ENCODE measurements at regions not wholly inside any gene's neighbourhood (a gene's known extent, or its start where the extent isn't known, plus 50 kb on each side); places are given as distances from the start of the nearest gene placed in this dataset.

DNA sequence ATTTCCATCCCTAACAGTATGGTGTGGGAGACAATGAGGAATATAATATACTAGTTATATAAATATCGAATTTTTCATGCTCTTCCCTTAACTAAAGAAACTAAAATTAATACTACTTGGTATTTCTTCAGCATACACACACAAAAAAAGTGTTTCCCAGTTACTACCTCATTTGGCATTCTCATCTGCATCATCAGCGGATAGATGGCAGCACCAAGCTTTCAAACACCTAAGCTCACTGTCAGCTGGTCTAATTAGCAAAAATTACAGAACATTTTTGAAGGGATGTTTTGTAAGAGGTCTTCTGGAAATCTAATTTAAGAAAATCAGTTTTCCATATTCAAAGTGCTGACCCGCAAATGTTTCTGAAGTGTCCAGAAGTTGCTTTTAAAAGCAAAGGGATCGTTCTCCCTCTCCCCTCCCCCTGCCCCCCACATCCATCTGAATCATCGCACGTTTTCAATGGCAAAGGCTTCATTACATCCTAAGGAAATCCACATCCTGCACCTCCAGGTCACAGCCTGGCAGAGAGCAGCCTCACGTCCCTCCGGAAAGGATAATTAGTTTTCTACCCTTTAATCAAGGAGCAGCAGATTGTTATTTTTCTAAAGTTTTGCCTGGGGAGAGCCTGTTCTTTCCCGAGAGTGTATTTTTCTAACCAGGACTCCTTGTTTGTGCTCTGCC lies 86.1 kb upstream of the SPATA12 start (continued):
- TF ChIP-seq EZH2phosphoT487 (IDR thresholded peaks at IDR 0.05; ENCODE audit: borderline replicate concordance), result no peak
- TF ChIP-seq, protein P1, sequence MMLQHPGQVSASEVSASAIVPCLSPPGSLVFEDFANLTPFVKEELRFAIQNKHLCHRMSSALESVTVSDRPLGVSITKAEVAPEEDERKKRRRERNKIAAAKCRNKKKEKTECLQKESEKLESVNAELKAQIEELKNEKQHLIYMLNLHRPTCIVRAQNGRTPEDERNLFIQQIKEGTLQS (IDR thresholded peaks at IDR 0.05), result no peak

DNA sequence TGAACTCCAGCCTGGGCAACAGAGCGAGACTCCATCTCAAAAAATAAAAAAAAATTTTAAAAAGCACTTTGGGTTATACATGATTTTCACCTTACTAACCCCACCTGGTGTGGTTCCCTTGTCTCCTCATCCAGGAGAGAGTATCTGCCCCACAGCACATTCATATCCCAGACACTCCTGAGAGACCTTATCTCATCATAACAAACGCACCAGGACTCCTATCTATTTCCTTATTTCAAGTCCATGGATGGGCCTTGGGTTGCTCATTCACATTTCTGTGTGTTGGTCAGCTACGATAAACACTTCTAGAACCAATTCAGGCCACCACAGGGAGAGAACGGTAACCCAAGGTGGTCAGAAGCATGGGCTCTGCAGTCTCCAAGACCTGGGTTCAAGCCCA lies 88.6 kb upstream of the SPATA12 start:
- ATAC-seq (no peak), DNase-seq (ENCODE audit: low read depth, low spot score) (no peak)
- H3K36me3 ChIP-seq (ENCODE audit: control insufficient read depth in 1 of 2, insufficient read depth in 2 of 2, low read length in 2 of 2), result no peaks in the 10 kb centered on the region
- ChIA-PET POLR2A (no interaction called here), RAD21 (ENCODE audit: low non-redundant PET in 1 of 2, low total read pairs in 2 of 2, uncharacterized antibody in 2 of 2, unreplicated experiment in 2 of 2) (no interaction called here), CTCF (interaction anchor here (1.2 kb wide), 1 partner anchor 172 kb away, joined by 3 read pairs; no protein-coding TSS in a partner anchor)
- H3K4me1 ChIP-seq (ENCODE audit: control insufficient read depth in 1 of 2, insufficient read depth in 2 of 2, low read length in 2 of 2), result no peaks in the 10 kb centered on the region
- no TSS peak for BruUV-seq (replicated peaks)
- no peaks in the 10 kb centered on the region for H3K9me3 ChIP-seq (ENCODE audit: control insufficient read depth in 1 of 2, insufficient read depth in 1 of 2, low read depth in 1 of 2, low read length in 2 of 2)
- no peak overlapping the region for H3K27ac ChIP-seq (ENCODE audit: low read depth, low read length)
- H2AFZ ChIP-seq (ENCODE audit: low read depth, low read length, poor library complexity, severe bottlenecking), result no peak overlapping the region
- no peak overlapping the region for H3K4me3 ChIP-seq (replicated peaks in 1 of 2; ENCODE audit: low read depth in 1 of 2, low read length in 2 of 2)
- no peaks in the 10 kb centered on the region for H3K79me2 ChIP-seq (ENCODE audit: insufficient read depth, low read length)
- H3K9me2 ChIP-seq (ENCODE audit: insufficient read depth), result no peaks in the 10 kb centered on the region
- no peaks in the 10 kb centered on the region for H3K27me3 ChIP-seq (ENCODE audit: insufficient read depth, low read length)
- H3K4me2 ChIP-seq (ENCODE audit: low read length), result no peak overlapping the region
- H3K9ac ChIP-seq (ENCODE audit: low read length), result no peak overlapping the region
- H4K20me1 ChIP-seq (ENCODE audit: insufficient read depth), result no peaks in the 10 kb centered on the region
- intact Hi-C loops (cut with micrococcal nuclease), result no loop called here
- TF ChIP-seq EZH2phosphoT487 (IDR thresholded peaks at IDR 0.05; ENCODE audit: borderline replicate concordance), result no peak
- TF ChIP-seq, protein P2, sequence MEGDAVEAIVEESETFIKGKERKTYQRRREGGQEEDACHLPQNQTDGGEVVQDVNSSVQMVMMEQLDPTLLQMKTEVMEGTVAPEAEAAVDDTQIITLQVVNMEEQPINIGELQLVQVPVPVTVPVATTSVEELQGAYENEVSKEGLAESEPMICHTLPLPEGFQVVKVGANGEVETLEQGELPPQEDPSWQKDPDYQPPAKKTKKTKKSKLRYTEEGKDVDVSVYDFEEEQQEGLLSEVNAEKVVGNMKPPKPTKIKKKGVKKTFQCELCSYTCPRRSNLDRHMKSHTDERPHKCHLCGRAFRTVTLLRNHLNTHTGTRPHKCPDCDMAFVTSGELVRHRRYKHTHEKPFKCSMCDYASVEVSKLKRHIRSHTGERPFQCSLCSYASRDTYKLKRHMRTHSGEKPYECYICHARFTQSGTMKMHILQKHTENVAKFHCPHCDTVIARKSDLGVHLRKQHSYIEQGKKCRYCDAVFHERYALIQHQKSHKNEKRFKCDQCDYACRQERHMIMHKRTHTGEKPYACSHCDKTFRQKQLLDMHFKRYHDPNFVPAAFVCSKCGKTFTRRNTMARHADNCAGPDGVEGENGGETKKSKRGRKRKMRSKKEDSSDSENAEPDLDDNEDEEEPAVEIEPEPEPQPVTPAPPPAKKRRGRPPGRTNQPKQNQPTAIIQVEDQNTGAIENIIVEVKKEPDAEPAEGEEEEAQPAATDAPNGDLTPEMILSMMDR (IDR thresholded peaks at IDR 0.05 in 2 of 3, conservative IDR thresholded peaks at IDR 0.05 in 1 of 3; ENCODE audit: borderline replicate concordance in 1 of 3, insufficient read depth in 1 of 3, low read depth in 2 of 3, low read length in 2 of 3), result no peak
- TF ChIP-seq FOSL1 (IDR thresholded peaks at IDR 0.05; ENCODE audit: low read depth), result no peak
- TF ChIP-seq ZNF274 (IDR thresholded peaks at IDR 0.05; ENCODE audit: low read depth, low read length), result no peak
- no peak for TF ChIP-seq ELF1 (IDR thresholded peaks at IDR 0.05; ENCODE audit: borderline replicate concordance, low read depth)
- no peak for TF ChIP-seq JUND (IDR thresholded peaks at IDR 0.05)
- TF ChIP-seq, protein P3, sequence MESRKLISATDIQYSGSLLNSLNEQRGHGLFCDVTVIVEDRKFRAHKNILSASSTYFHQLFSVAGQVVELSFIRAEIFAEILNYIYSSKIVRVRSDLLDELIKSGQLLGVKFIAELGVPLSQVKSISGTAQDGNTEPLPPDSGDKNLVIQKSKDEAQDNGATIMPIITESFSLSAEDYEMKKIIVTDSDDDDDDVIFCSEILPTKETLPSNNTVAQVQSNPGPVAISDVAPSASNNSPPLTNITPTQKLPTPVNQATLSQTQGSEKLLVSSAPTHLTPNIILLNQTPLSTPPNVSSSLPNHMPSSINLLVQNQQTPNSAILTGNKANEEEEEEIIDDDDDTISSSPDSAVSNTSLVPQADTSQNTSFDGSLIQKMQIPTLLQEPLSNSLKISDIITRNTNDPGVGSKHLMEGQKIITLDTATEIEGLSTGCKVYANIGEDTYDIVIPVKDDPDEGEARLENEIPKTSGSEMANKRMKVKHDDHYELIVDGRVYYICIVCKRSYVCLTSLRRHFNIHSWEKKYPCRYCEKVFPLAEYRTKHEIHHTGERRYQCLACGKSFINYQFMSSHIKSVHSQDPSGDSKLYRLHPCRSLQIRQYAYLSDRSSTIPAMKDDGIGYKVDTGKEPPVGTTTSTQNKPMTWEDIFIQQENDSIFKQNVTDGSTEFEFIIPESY (IDR thresholded peaks at IDR 0.05; ENCODE audit: extremely low read depth, insufficient replicate concordance, low read length), result no peak
- TF ChIP-seq ZFX (IDR thresholded peaks at IDR 0.05), result no peak
- no peak for TF ChIP-seq SRF (IDR thresholded peaks at IDR 0.05; ENCODE audit: low read depth)
- no peak for TF ChIP-seq EZH2 (IDR thresholded peaks at IDR 0.05)
- TF ChIP-seq, protein P1 (IDR thresholded peaks at IDR 0.05), result no peak
- no peak for TF ChIP-seq CBX3 (IDR thresholded peaks at IDR 0.05; ENCODE audit: low read depth)
- no peak for TF ChIP-seq YY1 (IDR thresholded peaks at IDR 0.05; ENCODE audit: extremely low read depth, insufficient replicate concordance, low read depth, low read length)
- TF ChIP-seq RAD21 (IDR thresholded peaks at IDR 0.05; ENCODE audit: low read depth), result no peak
- TF ChIP-seq POLR2AphosphoS5 (IDR thresholded peaks at IDR 0.05; ENCODE audit: low read depth, low read length), result no peak
- TF ChIP-seq, protein P4, sequence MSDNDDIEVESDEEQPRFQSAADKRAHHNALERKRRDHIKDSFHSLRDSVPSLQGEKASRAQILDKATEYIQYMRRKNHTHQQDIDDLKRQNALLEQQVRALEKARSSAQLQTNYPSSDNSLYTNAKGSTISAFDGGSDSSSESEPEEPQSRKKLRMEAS (IDR thresholded peaks at IDR 0.05), result no peak

Measured in HCT116 (cell line).